Tongue (tissue), 1 donor: ENCODE measurements at regions not wholly inside any gene's neighbourhood (a gene's known extent, or its start where the extent isn't known, plus 50 kb on each side); places are given as distances from the start of the nearest gene placed in this dataset.

Source experiments
- DNase-seq: peaks from one replicate; pipeline ENCODE4 v3.0.0-alpha.2; 2015

DNA sequence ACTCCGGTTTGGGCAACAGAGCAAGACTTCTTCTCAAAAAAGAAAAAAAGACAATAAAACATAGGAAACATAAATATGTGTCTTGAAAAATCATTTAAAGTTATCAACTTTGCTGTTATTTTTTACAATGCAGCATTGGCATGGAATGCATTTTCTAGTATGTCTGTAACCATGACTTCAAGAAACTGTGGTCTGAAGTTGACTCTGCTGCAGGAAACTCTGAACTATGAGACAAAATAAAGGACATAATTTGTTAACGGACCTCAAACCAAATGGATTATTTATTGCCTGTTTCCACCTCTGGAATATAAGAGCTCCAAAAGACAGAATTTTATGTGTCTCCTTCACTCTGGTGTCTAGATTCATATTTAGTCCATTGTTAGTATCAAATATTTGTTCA is 79.1 kb downstream of the TRIB2 start:
- DNase-seq = no peak

DNA sequence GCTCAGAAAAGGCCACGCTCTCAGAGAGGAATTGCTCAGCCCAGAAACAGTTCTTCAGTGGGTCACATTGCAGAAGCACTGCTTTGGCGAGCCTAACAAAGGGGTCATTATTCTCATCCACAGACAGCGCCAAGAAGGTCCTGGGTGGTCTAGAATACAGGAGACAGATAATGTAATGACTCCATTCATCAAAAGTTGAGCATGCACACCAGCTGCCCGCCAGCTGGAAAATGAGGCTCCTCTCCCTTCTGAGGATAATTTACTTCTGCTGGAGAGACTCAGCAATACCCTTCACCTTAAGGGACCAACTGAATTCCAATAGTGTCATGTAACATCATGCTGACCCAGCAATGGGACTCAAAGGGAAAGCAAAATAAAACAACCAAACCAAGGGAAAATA is 79.9 kb downstream of the TRIB2 start:
- DNase-seq = peak; percentile 95

DNA sequence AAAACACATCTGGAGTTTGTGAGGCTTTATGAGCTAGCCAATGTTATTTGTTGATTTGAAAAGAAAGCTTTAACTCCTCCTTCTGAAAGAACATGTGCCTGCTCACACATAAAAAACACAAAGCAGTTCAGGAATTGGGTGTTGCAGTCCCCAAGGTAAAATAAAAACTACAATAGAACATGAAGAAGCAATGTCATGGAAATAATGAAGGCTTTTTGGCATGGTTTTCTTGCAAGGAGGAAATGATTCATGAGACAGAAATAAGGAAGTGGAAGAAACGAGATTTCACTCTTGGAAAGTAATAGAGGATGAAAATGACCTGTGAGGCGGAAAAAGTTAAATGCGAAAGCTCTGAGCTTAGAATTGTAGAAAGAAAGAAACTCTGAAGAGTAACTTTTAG is 81.1 kb downstream of the TRIB2 start:
- DNase-seq = peak; percentile 71

DNA sequence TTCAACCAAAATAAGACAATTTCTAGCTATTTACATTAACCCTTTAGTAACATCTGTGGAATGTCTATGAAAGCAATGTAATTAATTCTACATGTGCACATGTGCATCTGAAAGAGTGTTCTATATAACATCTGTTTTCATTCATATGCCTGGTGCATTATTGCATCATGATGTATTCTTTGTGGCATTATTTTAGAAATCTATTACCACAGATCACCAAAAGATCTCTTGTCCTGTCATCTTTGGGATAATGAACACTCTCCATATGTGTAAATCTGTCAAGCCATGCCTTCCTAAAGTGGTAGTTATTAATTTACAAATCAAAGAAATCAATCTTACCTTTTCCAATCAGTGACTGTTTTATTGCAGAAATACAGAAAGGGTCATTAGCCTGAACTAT is 86.9 kb downstream of the TRIB2 start:
- no peak for DNase-seq

DNA sequence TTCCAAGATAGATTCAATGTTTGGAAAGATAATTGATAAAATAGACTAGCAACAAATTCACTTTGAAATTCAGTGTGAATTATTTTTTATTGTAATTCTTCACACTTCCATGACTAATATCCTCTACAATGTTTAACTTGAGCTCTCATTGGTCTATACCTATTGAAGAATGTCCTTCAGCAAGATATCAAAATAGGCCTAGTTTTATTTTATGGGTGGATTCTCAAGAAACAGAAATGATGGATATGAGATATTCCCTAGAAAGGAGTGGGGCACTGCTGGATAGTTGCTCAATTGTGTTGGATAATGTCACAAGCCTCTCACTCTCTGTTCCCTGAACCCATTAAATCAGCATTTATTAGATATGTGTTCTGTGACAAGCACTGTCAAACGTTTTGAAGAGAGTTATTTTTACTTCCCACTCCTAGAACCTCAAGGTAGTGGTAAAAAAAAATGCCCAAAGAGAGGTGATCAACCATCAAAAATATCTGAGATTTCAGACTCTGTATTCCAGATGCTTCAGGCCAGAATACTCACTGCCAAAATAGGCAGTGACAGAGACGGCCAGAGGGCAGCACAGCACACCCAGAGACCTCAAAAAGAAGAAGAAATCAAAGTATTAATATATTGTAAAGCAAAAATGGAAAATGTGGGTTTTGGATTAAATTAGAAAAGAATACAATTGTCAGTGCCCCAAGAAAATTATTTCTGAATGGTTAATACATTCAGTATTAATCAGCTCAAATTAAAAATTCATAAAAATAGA is 87.5 kb downstream of the TRIB2 start:
- no peak for DNase-seq

DNA sequence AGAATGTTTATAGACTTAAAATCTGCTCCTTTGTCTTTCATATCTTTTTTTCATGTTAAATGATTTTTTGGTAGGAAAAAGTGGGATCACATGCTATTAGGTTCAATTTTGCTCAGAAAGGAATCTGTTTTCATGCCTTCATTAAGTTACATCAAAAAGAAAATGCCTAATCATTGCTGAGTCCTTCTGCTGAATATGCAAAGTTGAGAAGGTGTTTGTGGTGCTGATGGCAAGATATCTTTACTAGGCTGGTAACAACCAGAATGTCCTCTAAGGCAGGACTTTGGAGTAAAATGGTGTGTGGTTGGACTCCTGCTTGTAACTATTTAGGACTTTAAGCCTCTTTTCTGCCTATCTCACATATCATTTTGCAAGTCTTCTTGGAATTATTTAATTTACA is 88.3 kb downstream of the TRIB2 start:
- no peak for DNase-seq

DNA sequence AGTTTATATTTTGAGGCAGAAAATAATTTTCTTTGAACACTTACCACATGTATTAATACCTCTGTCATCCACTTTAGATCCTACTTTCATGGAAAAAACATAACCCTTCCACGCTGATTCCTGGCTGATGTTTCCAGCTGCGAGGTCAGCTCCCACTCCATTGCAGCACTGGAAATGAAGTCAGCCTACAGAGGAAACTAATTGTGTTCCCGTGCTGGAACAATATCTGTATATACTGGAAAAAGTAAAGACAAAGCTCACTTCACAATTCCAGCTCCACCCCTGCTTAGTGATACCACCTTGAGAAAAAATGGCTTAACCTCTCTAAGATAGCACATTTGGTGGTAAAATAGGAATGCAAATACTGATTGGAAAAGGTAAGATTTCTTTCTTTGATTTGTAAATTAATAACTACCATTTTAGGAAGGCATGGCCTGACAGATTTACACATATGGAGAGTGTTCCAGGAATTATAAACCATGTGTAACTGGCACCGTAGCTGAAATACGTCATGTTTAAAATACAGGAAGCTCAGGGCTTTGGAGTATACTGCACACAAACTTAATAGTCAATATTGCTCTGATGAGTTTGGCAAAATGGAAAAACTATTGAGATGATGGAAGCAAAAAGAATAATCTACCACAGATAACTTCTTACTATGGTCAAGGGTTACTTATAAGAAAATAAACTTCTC is 90.0 kb downstream of the TRIB2 start:
- DNase-seq = peak; percentile 39

DNA sequence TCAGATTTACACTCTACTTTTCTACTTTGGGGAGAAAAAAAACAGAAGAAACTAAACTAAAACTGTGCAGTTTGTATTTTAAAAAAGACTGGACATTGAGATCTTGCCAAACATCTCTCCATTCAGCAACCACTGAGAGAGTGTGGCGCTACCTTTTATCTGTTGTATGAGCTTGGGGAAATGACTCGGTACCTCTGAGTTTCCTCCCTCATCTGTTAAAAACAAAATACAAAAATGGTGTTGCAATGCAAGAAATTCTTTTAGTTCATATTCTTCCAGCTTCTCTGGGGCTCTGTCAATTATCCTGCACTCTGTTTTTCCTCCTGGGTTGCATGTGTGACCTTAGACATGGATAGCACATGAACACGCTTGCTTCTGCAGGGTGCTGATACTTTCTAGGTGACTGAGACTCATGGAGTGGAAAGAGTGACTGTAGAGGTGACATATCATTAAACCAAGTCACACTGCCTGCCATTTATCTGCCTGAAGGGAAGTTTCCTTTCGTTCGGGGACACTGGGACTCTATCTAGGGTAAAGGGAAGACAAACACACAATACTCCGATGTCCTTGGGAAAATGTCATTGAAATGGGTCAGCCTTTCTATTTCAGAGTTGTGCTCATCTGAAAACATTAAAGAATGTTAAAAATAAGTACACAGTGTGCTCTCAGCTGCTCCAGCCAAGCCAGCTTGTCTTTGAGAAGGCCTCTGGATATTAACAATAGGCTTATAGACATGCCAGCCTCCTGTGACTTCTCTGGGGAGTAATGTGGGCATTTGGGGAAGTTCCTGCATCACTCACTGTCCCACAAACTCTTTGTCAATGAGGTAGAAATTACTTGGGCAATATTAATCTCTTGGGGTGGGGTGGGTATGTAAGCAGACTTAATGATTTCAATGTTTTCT is 91.4 kb downstream of the TRIB2 start:
- DNase-seq = no peak

DNA sequence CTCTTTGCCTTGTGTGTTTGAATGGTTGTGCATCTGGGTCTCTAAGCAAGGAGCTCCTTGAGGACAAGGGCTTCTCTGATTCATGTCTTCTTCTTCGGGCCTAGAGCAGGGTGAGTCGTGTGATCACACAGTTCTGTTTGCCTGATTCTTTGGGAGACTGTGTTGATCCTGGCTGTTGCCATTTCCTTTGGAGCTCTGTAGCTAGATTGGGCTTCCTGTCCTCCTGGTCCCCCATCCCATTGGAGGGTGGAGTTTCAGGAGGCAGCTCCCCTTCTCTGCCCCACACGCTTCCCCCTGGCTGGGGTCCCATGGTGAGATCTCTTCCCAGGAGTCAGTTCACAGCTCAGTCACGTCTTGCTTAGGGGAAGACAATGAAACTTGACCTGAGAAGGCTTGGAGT is 92.8 kb downstream of the TRIB2 start:
- DNase-seq = no peak

DNA sequence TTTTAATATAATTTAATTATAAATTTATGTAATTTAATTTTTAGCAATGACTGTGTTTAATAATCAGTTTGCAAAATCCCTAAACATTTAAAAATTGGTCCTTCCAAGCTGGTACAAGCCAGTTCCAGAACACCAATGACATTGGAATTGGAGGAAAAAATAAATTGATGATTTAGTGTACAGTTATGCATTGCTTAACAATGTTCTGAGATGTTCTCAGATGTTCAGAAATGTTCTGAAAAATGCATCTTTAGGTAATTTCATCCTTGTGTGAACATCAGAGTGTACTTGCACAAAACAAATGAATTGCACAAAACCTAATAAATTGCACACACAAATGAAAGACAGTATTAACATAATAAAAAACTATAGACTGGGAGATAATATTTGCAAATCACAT is 95.2 kb downstream of the TRIB2 start:
- no peak for DNase-seq

DNA sequence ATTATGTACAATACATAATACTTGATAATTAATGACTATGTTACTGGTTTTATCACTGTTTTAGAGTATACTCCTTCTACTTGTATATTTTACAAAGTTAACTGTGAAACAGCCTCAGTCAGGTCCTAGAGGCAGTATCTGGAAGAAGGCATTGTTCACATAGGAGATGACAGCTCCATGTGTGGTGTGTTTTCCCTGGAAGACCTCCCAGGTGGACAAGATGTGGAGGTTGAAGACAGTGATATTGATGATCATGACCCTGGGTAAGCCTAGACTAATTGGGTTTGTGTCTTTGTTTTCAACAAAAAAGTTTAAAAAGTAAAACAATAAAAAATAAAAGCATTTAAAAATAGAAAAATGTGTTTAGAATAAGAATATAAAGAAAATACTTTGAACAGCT is 96.4 kb downstream of the TRIB2 start:
- no peak for DNase-seq

DNA sequence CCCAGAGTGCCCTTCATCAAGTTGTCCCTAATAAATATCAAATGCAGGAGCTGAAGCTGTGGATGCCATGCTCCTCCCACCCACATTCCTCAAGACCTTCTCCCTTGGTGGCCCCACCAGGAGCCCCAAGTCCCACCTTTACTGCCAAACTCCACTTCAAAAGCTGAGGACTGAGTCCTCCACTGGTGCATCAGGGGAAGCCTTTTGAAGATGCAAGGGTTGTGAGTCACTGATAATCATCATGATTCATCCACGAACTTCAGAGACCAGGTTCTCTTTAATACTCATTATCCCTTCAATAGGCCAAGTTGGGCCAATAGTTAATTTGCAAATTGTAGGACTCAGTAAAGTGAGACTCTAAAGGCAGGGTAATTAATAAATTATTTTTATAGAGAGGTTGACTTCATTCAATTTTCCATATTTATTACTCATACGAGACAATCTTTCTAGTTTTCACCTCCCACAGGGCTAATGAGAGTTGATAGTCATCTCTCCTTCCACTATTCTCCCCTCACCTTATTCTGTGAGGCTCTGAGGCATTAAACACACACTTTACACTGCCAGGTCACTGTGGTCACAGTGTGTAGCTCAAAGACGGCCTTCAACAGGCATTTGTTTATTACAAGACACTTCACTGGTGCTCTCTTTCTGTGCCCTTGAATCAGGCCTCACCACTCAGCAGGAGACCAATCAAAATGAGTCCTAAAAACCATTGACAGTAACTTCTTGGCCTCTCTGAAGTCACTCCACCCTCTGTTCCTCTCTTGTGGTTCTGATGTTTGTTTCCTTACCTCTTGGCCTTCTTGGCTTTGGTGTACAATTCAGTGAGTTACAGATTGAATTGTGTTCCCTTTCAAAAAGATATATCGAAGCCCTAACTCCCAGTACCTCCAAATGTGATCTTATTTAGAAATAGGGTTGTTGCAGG is 99.9 kb downstream of the TRIB2 start:
- DNase-seq = no peak

DNA sequence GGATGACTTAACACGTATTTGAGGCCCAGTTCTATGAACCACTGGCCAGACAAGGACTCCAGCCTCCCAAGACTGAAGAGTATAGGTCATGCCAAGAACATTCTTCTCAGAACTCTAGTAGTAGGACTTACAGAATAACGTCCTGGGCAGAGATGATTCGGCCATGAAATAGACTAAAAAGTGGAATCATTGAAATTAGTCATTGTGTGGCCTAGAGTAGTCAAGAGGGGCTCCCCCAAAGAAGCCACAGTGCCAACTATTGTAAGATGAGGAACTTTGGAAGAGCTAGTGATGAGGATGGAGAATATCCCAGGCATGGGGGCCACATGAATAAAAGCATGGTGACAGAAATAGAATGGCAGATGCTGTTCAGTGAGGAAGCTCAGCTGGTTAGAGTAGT is 101.1 kb downstream of the TRIB2 start:
- DNase-seq = no peak

DNA sequence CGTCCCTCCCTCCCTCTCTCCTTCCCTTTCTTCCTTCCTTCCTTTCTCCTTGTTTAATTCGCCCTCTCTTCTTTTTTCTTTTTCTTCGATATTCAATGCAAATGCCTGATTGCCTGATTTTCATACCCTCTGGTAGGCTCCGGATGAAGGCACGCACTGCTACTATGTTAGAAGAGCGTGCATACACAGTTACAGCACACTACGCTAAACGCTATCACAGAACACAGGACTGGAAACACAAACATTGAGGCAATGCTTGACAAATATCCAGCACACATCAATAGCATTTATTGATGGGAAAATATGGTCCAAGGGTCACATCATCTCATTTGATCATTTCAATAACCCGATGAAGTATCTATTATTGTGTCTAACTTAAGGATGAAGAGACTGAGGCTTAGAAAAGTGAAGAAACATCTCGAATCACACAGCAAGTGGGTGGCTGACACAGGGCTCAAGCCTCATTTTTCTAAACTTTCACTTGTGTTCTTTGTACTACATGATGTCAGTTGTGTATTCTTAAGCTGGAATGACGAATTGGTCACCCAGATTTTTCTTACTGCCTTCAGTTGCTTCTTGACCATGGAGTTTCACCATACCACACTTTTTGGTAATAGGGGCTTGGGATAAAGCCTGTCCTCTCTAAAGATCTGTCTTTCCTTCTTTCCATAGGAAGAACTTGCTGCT is 101.8 kb downstream of the TRIB2 start:
- no peak for DNase-seq

DNA sequence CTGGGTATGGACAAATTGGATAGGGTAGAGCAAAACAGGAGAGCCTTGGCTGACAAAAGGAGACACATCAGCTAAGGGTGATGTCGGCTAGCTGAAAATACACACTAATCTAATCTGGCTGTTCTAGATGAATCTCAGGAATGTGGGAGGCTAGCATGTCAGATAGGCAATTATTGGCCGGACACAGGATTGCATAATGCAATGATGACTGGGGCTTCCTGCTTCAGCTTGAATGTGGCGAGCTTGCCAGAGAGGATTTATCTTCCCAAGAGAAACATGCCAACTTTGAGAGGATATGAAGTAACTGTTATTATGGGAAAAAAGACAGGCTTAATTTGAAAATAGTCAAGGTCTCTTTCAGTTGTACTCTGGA is 102.4 kb downstream of the TRIB2 start:
- peak; percentile 90 for DNase-seq

DNA sequence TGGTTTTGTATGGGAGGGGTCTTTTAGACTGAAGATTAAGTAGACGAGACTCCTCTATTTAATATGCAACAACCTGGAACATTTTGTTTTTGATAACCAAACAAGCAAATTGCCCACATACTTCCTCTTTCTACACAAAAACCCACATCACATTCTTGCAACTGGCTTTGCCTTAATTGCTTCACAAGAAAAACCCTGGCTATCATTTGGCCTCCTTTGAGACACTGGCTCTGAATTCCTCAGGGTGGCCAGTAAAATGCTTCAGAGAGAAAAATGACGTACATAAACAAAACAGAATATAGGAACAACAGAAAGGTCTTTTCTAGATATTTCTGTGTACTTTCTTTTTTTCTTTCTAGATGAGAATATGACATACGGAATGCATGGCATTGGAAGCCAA is 103.0 kb downstream of the TRIB2 start:
- DNase-seq = no peak

DNA sequence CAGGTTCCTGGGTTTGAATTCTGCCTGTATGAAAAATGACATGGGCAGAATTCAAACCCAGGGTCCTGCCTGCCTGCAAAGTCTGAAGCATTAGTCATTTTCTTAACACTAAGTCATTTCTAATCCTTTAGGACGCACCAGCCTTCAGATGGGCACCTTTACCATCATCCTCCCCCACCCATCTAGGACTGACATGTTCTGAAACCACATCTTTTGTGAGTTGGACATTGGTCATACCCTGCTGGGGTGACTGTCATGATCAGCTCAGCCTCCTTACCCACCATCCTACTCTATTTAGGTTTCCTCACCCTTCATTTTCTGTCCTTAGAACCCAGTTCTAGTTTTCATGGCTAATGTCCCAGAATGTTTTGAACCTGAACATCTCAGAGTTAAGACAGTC is 104.9 kb downstream of the TRIB2 start:
- DNase-seq = no peak

DNA sequence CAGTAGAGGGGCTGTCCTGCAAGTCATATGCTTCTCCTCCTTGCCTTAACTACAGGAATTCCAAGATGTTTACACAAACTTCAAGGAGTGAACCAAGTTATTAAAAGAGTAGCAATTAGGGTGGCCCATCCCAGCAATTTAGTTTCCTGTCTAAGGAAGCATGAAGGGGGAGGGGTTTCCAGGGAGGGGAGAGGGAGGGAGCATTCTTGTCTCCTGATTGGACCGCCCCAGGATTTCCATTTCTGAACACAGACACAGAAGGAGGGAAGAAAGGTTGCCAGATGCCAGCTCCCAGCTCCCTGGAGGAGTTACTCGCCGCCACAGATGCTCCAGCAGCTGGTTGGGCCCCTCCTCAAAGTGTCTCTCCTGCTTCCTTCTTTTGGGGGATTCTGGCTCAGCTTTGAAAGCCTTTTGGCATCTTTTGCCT is 107.6 kb downstream of the TRIB2 start:
- DNase-seq = peak; percentile 91

DNA sequence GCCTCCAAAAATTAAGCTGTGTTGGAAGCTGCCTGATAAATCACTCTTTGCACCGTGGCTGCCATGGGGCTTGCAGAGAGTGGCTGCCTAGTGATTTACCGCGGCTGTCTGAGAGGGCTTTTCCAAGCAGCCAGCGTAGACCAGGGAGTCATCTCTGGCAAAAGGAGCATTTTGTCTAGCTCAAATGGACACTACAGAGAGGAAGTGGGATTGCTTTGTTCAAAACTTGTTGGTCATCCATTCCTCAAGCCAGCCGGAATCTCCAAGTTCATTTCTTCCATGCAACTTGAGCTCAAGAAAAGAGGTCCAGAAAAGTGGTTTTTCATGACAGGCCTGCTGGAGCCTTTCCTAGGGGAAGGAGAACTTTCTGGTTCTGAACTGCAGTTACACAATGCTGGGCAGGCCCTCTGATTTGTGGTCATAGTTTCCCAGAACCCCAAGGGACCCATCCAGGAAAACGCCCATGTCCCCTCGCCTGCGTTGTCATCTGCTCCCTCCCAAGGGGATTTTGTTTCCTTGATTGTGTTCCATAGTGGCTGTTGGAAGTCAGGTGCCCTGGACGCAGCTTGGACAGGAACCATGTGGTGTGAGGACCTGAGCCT is 108.1 kb downstream of the TRIB2 start:
- DNase-seq = no peak

DNA sequence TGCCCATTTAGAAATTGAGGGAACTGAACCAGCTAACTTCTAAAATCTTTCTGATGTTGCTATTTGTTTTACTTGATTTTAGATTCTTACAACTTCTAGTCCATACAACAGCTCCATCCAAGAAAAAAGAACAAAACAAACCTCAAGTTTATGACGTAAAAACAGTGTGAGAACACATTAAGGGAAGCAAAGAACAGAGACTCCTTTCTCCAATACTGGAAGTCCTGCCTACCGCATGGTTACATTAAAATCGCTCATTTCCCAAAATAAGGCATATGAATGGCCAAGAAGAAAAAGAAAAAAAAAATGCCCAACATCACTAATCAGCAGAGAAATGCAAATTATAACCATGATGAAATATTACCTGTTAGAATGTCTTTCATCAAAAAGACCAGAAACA is 110.0 kb downstream of the TRIB2 start:
- no peak for DNase-seq

DNA sequence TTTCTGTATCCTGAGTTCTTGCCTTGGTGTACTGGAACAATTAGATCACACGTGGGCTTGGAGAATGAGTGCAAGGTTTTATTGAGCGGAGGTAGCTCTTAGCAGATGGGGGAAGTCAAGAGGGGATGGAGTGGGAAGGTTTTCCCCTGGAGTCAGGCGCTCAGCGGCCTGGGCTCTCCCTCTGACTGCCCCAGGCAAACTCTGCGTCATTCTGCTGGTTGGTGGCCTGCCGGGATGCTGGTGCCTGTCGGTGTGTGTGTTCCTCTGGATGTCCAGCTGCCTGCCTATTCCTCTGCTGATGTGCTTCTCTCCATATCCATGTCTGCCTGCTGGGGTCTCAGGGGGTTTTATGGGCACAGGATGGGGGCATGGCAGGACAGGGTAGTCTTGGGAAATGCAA is 111.0 kb downstream of the TRIB2 start:
- DNase-seq = no peak
